ENCODE measurements at regions not wholly inside any gene's neighbourhood (a gene's known extent, or its start where the extent isn't known, plus 50 kb on each side); places are given as distances from the start of the nearest gene placed in this dataset.

- H3K4me3 ChIP-seq (ENCODE audit: low read depth, low read length), result no peak overlapping the region
- no peak for TF ChIP-seq CTCF (IDR thresholded peaks at IDR 0.05; ENCODE audit: borderline replicate concordance, insufficient read depth, low read depth, low read length)
Observed at GRCh38 chr14:34075042-34075744, 124.3 kb upstream of the EGLN3 start.

GRCh38 chr14:34072921-34073320 is 122.0 kb upstream of the EGLN3 start:
- H3K4me3 ChIP-seq (ENCODE audit: low read depth, low read length), result no peak overlapping the region
- TF ChIP-seq CTCF (IDR thresholded peaks at IDR 0.05; ENCODE audit: borderline replicate concordance, insufficient read depth, low read depth, low read length), result no peak

GRCh38 chr14:34072401-34072800 is 121.5 kb upstream of the EGLN3 start:
- no peak overlapping the region for H3K4me3 ChIP-seq (ENCODE audit: low read depth, low read length)
- TF ChIP-seq CTCF (IDR thresholded peaks at IDR 0.05; ENCODE audit: borderline replicate concordance, insufficient read depth, low read depth, low read length), result no peak

GRCh38 chr14:34070917-34071407 is 120.1 kb upstream of the EGLN3 start:
- TF ChIP-seq CTCF (IDR thresholded peaks at IDR 0.05; ENCODE audit: borderline replicate concordance, insufficient read depth, low read depth, low read length), result no peak
- no peak overlapping the region for H3K4me3 ChIP-seq (ENCODE audit: low read depth, low read length)

GRCh38 chr14:34069854-34070582 is 119.1 kb upstream of the EGLN3 start:
- no peak for TF ChIP-seq CTCF (IDR thresholded peaks at IDR 0.05; ENCODE audit: borderline replicate concordance, insufficient read depth, low read depth, low read length)

GRCh38 chr14:34067587-34067986 is 116.7 kb upstream of the EGLN3 start:
- no peak overlapping the region for H3K4me3 ChIP-seq (ENCODE audit: low read depth, low read length)
- no peak for TF ChIP-seq CTCF (IDR thresholded peaks at IDR 0.05; ENCODE audit: borderline replicate concordance, insufficient read depth, low read depth, low read length)

More at GRCh38 chr14:34069854-34070582, 119.1 kb upstream of the EGLN3 start:
- no peak overlapping the region for H3K4me3 ChIP-seq (ENCODE audit: low read depth, low read length)
